Lower lobe of right lung (tissue), 2 donors: ENCODE measurements at regions not wholly inside any gene's neighbourhood (a gene's known extent, or its start where the extent isn't known, plus 50 kb on each side); places are given as distances from the start of the nearest gene placed in this dataset.

Source experiments
- ATAC-seq, 2 donors: fragments of 200-7000 bp; cut with Tn5 transposase; one replicate each; pipeline ENCODE4 v1.9.1; 2020 to 2022; ENCODE audit warnings: mild to moderate bottlenecking in 2 of 2, moderate library complexity in 2 of 2
- DNase-seq: peaks from one replicate; pipeline ENCODE4 v3.0.0-alpha.2; 2020
- H3K27ac ChIP-seq: fragments of 200-600 bp; one replicate; pipeline ENCODE4 v1.8.0; 2022
- H3K27me3 ChIP-seq: fragments of 200-600 bp; one replicate; pipeline ENCODE4 v1.8.0; 2022; ENCODE audit warnings: low read depth
- H3K36me3 ChIP-seq: fragments of 200-600 bp; one replicate; pipeline ENCODE4 v1.8.0; 2022; ENCODE audit warnings: mild to moderate bottlenecking
- H3K4me1 ChIP-seq: fragments of 200-600 bp; one replicate; pipeline ENCODE4 v1.8.0; 2022
- H3K4me3 ChIP-seq: fragments of 200-600 bp; one replicate; pipeline ENCODE4 v1.8.0; 2022; ENCODE audit warnings: mild to moderate bottlenecking
- H3K9me3 ChIP-seq: fragments of 200-600 bp; one replicate; pipeline ENCODE4 v1.8.0; 2022
- intact Hi-C: fragments of 100-400 bp; cut with DNase I; formaldehyde crosslinking; loops from one replicate; pipeline ENCODE4 v1.11.0; 2022
- TF ChIP-seq, protein P1 (sequence below): fragments of 200-600 bp; IDR thresholded peaks from one replicate; pipeline ENCODE4 v1.8.0; 2022; ENCODE audit warnings: antibody characterized with exemption, mild to moderate bottlenecking
- donor health status: DM: no; HTN: yes; CAD: no; lungs with severe emphysema.

- Histone ChIP-seq H3K4me1 (no peaks in the 10 kb centered on the region), H3K27me3 (no peaks in the 10 kb centered on the region), H3K9me3 (no peaks in the 10 kb centered on the region), H3K36me3 (no peaks in the 10 kb centered on the region), H3K4me3 (no peak overlapping the region), H3K27ac (no peak overlapping the region)
- intact Hi-C loops = no loop called here
- DNase-seq = no peak
- ATAC-seq = no peak
- TF ChIP-seq, protein P1, sequence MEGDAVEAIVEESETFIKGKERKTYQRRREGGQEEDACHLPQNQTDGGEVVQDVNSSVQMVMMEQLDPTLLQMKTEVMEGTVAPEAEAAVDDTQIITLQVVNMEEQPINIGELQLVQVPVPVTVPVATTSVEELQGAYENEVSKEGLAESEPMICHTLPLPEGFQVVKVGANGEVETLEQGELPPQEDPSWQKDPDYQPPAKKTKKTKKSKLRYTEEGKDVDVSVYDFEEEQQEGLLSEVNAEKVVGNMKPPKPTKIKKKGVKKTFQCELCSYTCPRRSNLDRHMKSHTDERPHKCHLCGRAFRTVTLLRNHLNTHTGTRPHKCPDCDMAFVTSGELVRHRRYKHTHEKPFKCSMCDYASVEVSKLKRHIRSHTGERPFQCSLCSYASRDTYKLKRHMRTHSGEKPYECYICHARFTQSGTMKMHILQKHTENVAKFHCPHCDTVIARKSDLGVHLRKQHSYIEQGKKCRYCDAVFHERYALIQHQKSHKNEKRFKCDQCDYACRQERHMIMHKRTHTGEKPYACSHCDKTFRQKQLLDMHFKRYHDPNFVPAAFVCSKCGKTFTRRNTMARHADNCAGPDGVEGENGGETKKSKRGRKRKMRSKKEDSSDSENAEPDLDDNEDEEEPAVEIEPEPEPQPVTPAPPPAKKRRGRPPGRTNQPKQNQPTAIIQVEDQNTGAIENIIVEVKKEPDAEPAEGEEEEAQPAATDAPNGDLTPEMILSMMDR = no peak
Observed at GRCh38 chr3:81388191-81388590, 373.3 kb downstream of the GBE1 start.

DNA sequence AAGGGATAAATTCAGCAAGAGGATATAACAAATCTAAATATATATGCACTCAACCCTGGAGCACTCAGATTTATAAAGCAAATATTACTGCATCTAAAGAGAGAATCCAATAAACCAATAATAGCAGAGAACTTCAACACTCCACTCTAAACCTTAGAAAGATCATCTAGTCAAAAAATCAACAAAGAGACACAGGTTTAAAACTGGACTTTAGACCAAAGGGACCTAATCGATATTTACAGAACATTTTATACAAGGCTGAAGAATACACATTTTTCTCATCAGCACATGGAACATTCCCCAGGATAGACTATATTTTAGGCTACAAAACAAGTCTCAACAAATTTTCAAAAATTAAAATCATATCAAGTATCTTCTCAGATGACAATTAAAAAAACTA lies 379.0 kb downstream of the GBE1 start:
- no peak overlapping the region for H3K27ac ChIP-seq
- H3K27me3 ChIP-seq = no peaks in the 10 kb centered on the region
- H3K4me1 ChIP-seq = no peaks in the 10 kb centered on the region
- ATAC-seq (no peak), DNase-seq (no peak)
- H3K36me3 ChIP-seq = no peaks in the 10 kb centered on the region
- TF ChIP-seq, protein P1 = no peak
- intact Hi-C loops = no loop called here
- no peaks in the 10 kb centered on the region for H3K9me3 ChIP-seq
- no peak overlapping the region for H3K4me3 ChIP-seq

DNA sequence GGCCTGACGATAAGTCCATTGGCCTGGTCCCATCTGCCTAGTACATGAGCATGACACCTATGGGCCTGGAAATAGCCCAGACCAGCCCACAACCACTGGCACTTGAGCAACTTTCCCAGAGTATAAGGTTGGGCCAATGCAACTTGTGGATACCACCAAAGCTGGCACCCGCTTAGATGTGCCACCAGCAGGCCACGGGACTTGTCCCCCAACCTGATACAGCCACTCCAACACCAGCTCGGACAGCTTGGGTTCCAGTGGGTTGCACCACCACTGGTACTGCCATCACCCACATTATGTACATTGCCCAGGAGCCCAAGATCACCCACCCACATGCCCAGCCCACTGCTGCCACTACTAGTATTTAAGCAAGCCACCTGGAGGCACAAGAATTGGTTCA lies 381.2 kb downstream of the GBE1 start:
- intact Hi-C loops = no loop called here
- no peak overlapping the region for H3K4me3 ChIP-seq
- no peaks in the 10 kb centered on the region for H3K9me3 ChIP-seq
- TF ChIP-seq, protein P1 = no peak
- no peak for ATAC-seq
- H3K36me3 ChIP-seq = no peaks in the 10 kb centered on the region
- H3K27ac ChIP-seq = no peak overlapping the region
- no peak for DNase-seq
- no peaks in the 10 kb centered on the region for H3K4me1 ChIP-seq
- H3K27me3 ChIP-seq = no peaks in the 10 kb centered on the region

- DNase-seq (no peak), ATAC-seq (no peak)
- H3K27me3 ChIP-seq = no peaks in the 10 kb centered on the region
- TF ChIP-seq, protein P1 = no peak
- no peaks in the 10 kb centered on the region for H3K36me3 ChIP-seq
- no peaks in the 10 kb centered on the region for H3K9me3 ChIP-seq
- no peak overlapping the region for H3K27ac ChIP-seq
- intact Hi-C loops = no loop called here
- H3K4me1 ChIP-seq = no peaks in the 10 kb centered on the region
- no peak overlapping the region for H3K4me3 ChIP-seq
Observed at GRCh38 chr3:81378552-81379293, 382.7 kb downstream of the GBE1 start.

DNA sequence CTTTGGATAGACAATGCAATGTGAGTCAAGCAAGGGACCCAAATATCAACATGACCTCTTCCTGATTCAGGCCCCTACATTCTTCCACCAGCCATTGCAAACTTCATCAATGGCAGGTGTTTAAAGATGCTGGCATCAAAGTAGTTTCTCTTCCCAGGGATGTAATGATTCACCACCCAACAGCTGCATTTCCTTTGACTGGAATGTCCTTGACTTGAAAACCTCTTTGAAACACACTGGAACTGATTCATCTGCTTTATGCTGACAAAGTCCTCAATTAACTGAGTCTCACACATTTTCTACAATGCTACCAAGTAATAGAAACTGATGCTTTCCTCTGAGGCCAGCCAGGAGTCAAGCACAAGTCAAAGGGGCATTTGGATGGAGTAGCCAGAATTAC lies 385.5 kb downstream of the GBE1 start:
- H3K4me3 ChIP-seq = no peak overlapping the region
- intact Hi-C loops = no loop called here
- no peaks in the 10 kb centered on the region for H3K36me3 ChIP-seq
- TF ChIP-seq, protein P1 = no peak
- no peak for ATAC-seq
- H3K27ac ChIP-seq = no peak overlapping the region
- no peak for DNase-seq
- H3K27me3 ChIP-seq = no peaks in the 10 kb centered on the region
- H3K4me1 ChIP-seq = no peaks in the 10 kb centered on the region
- no peaks in the 10 kb centered on the region for H3K9me3 ChIP-seq
